Activated T-cell treated with anti-CD3 and anti-CD28 coated beads, Interleukin-2, amount 50 U/mL, for 24 hours (primary cell): ENCODE measurements at regions not wholly inside any gene's neighbourhood (a gene's known extent, or its start where the extent isn't known, plus 50 kb on each side); places are given as distances from the start of the nearest gene placed in this dataset.

ENCODE experiments used
- DNase-seq: peaks from one replicate; pipeline ENCODE4 v3.0.0-alpha.2; 2020
- H3K27ac Mint-ChIP-seq: 2 replicates; pipeline ENCODE4 v1.8.0; 2020; ENCODE audit warnings: mild to moderate bottlenecking, mixed read lengths
- H3K27me3 Mint-ChIP-seq: 2 replicates; pipeline ENCODE4 v1.8.0; 2020; ENCODE audit warnings: mixed read lengths
- H3K36me3 Mint-ChIP-seq: 2 replicates; pipeline ENCODE4 v1.8.0; 2020; ENCODE audit warnings: low read depth, mixed read lengths
- H3K4me1 Mint-ChIP-seq: 2 replicates; pipeline ENCODE4 v1.8.0; 2020; ENCODE audit warnings: low read depth, mixed read lengths
- H3K4me3 Mint-ChIP-seq: 2 replicates; pipeline ENCODE4 v1.8.0; 2020; ENCODE audit warnings: mild to moderate bottlenecking, moderate library complexity, mixed read lengths
- H3K9me3 Mint-ChIP-seq: 2 replicates; pipeline ENCODE4 v1.8.0; 2020; ENCODE audit warnings: mixed read lengths

DNA sequence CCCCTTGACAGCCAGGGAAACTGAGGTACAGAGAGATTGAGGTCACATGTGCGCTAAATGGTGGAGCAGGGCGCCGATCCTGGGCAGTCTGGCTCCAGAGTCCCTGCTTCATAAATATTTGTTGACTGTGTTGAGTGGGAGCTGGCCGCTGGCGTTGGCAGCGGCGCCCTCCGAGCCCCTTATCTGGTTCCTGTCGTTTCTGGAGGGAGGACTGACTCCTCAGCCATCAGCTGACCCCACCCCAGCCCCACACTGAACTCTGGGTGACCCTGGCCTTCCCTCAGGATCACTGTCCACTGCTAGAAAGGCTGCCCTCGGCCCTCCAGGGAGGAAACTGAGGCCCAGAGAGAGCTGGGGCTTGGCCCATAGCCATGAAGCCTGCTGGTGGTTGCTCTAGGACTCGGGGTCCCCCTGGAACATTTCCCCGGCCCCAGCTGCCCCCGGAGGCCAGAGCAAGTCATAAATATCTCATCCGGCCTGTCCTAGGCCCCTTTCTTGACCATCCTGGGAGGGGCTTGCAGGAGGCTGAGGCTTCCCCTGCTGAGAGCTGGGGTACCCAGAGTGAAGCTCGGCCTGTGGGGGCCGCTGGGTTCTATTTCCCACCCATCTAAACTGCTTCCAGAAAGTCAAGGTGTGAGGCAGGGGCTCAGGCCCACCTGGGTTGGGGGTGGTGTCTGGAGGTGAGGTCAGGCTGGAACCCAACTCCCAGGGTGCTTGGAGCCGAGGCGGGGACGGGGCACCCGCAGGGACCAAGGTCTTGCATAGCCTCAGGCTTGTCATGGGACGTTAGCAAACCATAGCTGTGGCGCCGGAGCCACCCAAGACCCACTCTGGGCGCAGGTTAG, 51.7 kb upstream of the GSE1 start:
- no peaks in the 10 kb centered on the region for H3K27me3 Mint-ChIP-seq
- peaks cover 3% of the 10 kb centered on the region for H3K36me3 Mint-ChIP-seq
- peaks cover 54% of the 10 kb centered on the region for H3K4me1 Mint-ChIP-seq
- no peak for DNase-seq
- no peak overlapping the region for H3K27ac Mint-ChIP-seq
- no peaks in the 10 kb centered on the region for H3K9me3 Mint-ChIP-seq
- no peak overlapping the region for H3K4me3 Mint-ChIP-seq

DNA sequence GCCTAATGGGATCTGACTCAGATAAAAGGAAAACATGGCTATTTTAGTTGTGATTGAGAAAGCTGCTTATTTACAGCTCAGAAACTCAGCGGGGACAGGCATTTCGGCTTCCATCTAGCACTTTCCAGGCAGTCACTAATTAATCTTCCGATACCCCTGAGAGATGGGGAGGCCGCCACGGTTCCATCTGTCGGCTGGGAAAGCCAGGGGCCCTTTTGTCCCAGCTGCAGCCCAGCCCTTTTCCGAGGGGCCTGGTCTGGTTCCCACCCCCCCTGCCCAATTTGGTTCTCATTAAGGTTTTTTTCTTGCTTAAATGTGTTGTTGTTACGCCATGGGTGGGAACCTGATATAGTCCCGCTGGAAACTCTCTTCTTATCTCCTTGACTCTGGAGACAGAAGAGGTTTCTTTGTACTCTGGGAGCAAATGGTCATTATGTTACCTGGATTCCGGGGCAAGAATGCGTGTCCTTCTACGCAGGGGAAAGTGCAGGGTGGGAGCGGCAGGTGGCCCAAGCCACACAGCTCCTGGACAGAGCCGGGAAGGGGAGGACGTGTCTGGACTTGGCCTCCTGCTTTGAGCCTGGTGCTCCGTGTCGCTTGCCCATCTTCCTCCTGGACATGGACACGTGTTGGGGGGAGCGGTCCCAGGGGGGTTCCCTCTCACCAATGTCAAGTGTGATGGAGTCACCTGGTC, 50.9 kb upstream of the GSE1 start:
- peaks cover 57% of the 10 kb centered on the region for H3K4me1 Mint-ChIP-seq

DNA sequence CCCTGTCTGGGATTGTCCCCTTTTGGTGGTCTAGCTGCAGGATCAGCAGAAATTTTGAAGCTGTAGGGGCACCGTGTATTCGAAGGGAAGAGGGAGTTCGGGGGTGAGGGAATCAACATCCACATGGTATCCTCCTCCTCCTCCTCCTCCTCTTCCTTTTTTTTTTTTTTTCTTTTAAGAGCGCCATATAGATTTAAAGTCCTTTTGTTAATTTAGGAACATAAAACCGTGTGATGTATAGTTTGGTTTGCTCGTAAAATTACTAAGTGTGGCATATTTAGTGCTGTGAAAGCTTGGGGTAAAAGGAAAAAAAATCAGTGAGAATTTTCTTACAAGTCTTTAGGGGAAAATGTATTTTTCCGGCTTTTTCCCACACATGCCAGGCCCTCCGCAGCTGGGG, 50.1 kb upstream of the GSE1 start:
- H3K27ac Mint-ChIP-seq: no peak overlapping the region
- H3K9me3 Mint-ChIP-seq: no peaks in the 10 kb centered on the region
- peaks cover 57% of the 10 kb centered on the region for H3K4me1 Mint-ChIP-seq
- H3K36me3 Mint-ChIP-seq: peaks cover 2% of the 10 kb centered on the region
- H3K4me3 Mint-ChIP-seq: no peak overlapping the region
- DNase-seq: no peak
- no peaks in the 10 kb centered on the region for H3K27me3 Mint-ChIP-seq

More for the DNA sequence above, 50.9 kb upstream of the GSE1 start:
- no peaks in the 10 kb centered on the region for H3K9me3 Mint-ChIP-seq
- no peaks in the 10 kb centered on the region for H3K27me3 Mint-ChIP-seq
- DNase-seq: no peak
- H3K4me3 Mint-ChIP-seq: no peak overlapping the region
- H3K36me3 Mint-ChIP-seq: peaks cover 2% of the 10 kb centered on the region
- H3K27ac Mint-ChIP-seq: no peak overlapping the region
